CD4-positive, alpha-beta memory T cell (primary cell): ENCODE measurements at regions not wholly inside any gene's neighbourhood (a gene's known extent, or its start where the extent isn't known, plus 50 kb on each side); places are given as distances from the start of the nearest gene placed in this dataset.

Experiments
- CTCF ChIA-PET: fragments of 350-600 bp; sonication (Branson Sonifier 250); formaldehyde crosslinking; loops from one replicate; lab custom pipeline; 2021; ENCODE audit warnings: inconsistent platforms; ENCODE audit not compliant: partially characterized antibody; lab: Charles Lee
- POLR2A ChIA-PET: fragments of 350-600 bp; sonication (Branson Sonifier 250); formaldehyde crosslinking; loops from one replicate; lab custom pipeline; 2021; ENCODE audit not compliant: partially characterized antibody; lab: Charles Lee
- DNase-seq, 5 donors: peaks; one replicate each; pipeline versions ENCODE4 v3.0.0 to v3.0.0-alpha.2; 2020 to 2022; ENCODE audit warnings: mixed read lengths in 1 of 5
- H3K27ac ChIP-seq: one replicate; pipeline ENCODE4 v1.7.0; 2013; ENCODE audit warnings: low read depth, low read length
- H3K27me3 ChIP-seq: 2 replicates; pipeline ENCODE4 v1.7.0; 2013; ENCODE audit warnings: mild to moderate bottlenecking, low read length, moderate library complexity; ENCODE audit not compliant: insufficient read depth
- H3K36me3 ChIP-seq: 2 replicates; pipeline ENCODE4 v1.7.0; 2013; ENCODE audit warnings: mild to moderate bottlenecking, low read length, moderate library complexity; ENCODE audit not compliant: insufficient read depth
- H3K4me1 ChIP-seq: 2 replicates; pipeline ENCODE4 v1.7.0; 2013; ENCODE audit warnings: mild to moderate bottlenecking, low read length, moderate library complexity; ENCODE audit not compliant: insufficient read depth
- H3K4me3 ChIP-seq, 2 donors: one replicate each; pipeline ENCODE4 v1.7.0; 2013; ENCODE audit warnings: low read length in 2 of 2, mild to moderate bottlenecking in 1 of 2
- H3K9me3 ChIP-seq, 2 donors: one replicate each; pipeline ENCODE4 v1.7.0; 2013; ENCODE audit warnings: low read length in 2 of 2, control low read depth in 1 of 2; ENCODE audit not compliant: control insufficient read depth in 1 of 2
- H3K27ac Mint-ChIP-seq, 7 donors: one replicate each; pipeline ENCODE4 v1.8.0; 2020 to 2021; ENCODE audit warnings: mixed read lengths in 7 of 7, mild to moderate bottlenecking in 6 of 7, inconsistent platforms in 3 of 7, moderate library complexity in 3 of 7
- H3K27me3 Mint-ChIP-seq, 2 donors: one replicate each; pipeline ENCODE4 v1.8.0; 2020 to 2021; ENCODE audit warnings: mixed read lengths in 2 of 2
- H3K36me3 Mint-ChIP-seq, 2 donors: one replicate each; pipeline ENCODE4 v1.8.0; 2020 to 2021; ENCODE audit warnings: mixed read lengths in 2 of 2, inconsistent platforms in 1 of 2, mild to moderate bottlenecking in 1 of 2
- H3K4me1 Mint-ChIP-seq, 4 donors: one replicate each; pipeline ENCODE4 v1.8.0; 2020 to 2021; ENCODE audit warnings: mixed read lengths in 4 of 4, mild to moderate bottlenecking in 1 of 4
- H3K4me3 Mint-ChIP-seq, 8 donors: one replicate each; pipeline ENCODE4 v1.8.0; 2020 to 2021; ENCODE audit warnings: mixed read lengths in 8 of 8, mild to moderate bottlenecking in 7 of 8, moderate library complexity in 6 of 8, inconsistent platforms in 3 of 8
- H3K9me3 Mint-ChIP-seq, 8 donors: one replicate each; pipeline ENCODE4 v1.8.0; 2020 to 2021; ENCODE audit warnings: mixed read lengths in 8 of 8, mild to moderate bottlenecking in 5 of 8, inconsistent platforms in 3 of 8, moderate library complexity in 1 of 8
- intact Hi-C: fragments of 100-400 bp; cut with micrococcal nuclease; formaldehyde crosslinking; loops from one replicate; pipeline ENCODE4 v1.15.1; 2023

- no peaks in the 10 kb centered on the region for H3K27me3 Mint-ChIP-seq
- H3K36me3 Mint-ChIP-seq, result no peaks in the 10 kb centered on the region
- ChIA-PET POLR2A (no interaction called here), CTCF (no interaction called here)
- H3K9me3 ChIP-seq, result no peaks in the 10 kb centered on the region
- H3K4me3 ChIP-seq, result no peak overlapping the region
- DNase-seq, result no peak
- H3K4me3 Mint-ChIP-seq, result no peak overlapping the region
- H3K27ac ChIP-seq, result no peak overlapping the region
- no peaks in the 10 kb centered on the region for H3K4me1 Mint-ChIP-seq
- no peaks in the 10 kb centered on the region for H3K36me3 ChIP-seq
- H3K9me3 Mint-ChIP-seq, result peaks cover 0 to 6% (median 0%) of the 10 kb centered on the region in 8 donors
- no peaks in the 10 kb centered on the region for H3K4me1 ChIP-seq
- H3K27ac Mint-ChIP-seq, result no peak overlapping the region
- intact Hi-C loops, result no loop called here
- no peaks in the 10 kb centered on the region for H3K27me3 ChIP-seq
These were observed 284.1 kb downstream of the TDRD15 start for GRCh38 chr2:21407851-21408250.

GRCh38 chr2:21411741-21412140 lies 288.0 kb downstream of the TDRD15 start:
- peaks cover 0 to 13% (median 5%) of the 10 kb centered on the region in 8 donors for H3K9me3 Mint-ChIP-seq
- Histone ChIP-seq H3K4me3 (no peak overlapping the region), H3K9me3 (no peaks in the 10 kb centered on the region), H3K4me1 (no peaks in the 10 kb centered on the region), H3K27me3 (no peaks in the 10 kb centered on the region), H3K36me3 (no peaks in the 10 kb centered on the region), H3K27ac (no peak overlapping the region)
- H3K27ac Mint-ChIP-seq, result no peak overlapping the region
- H3K4me1 Mint-ChIP-seq, result no peaks in the 10 kb centered on the region
- ChIA-PET CTCF (no interaction called here), POLR2A (no interaction called here)
- H3K36me3 Mint-ChIP-seq, result no peaks in the 10 kb centered on the region
- intact Hi-C loops, result no loop called here
- no peak for DNase-seq
- H3K4me3 Mint-ChIP-seq, result no peak overlapping the region
- H3K27me3 Mint-ChIP-seq, result no peaks in the 10 kb centered on the region

GRCh38 chr2:21412944-21413443 lies 289.2 kb downstream of the TDRD15 start:
- CTCF ChIA-PET, result no interaction called here
- no peaks in the 10 kb centered on the region for H3K27me3 ChIP-seq
- peaks cover 0 to 13% (median 5%) of the 10 kb centered on the region in 8 donors for H3K9me3 Mint-ChIP-seq
- no peak for DNase-seq
- H3K36me3 ChIP-seq, result no peaks in the 10 kb centered on the region
- H3K27ac ChIP-seq, result no peak overlapping the region
- H3K4me1 Mint-ChIP-seq, result no peaks in the 10 kb centered on the region
- H3K27ac Mint-ChIP-seq, result no peak overlapping the region
- no peaks in the 10 kb centered on the region for H3K27me3 Mint-ChIP-seq
- POLR2A ChIA-PET, result no interaction called here
- H3K4me3 Mint-ChIP-seq, result no peak overlapping the region
- intact Hi-C loops, result no loop called here
- H3K4me1 ChIP-seq, result no peaks in the 10 kb centered on the region
- H3K4me3 ChIP-seq, result no peak overlapping the region
- no peaks in the 10 kb centered on the region for H3K9me3 ChIP-seq
- H3K36me3 Mint-ChIP-seq, result no peaks in the 10 kb centered on the region

GRCh38 chr2:21415234-21415633 lies 291.5 kb downstream of the TDRD15 start:
- no peaks in the 10 kb centered on the region for H3K4me1 Mint-ChIP-seq
- Histone ChIP-seq H3K4me3 (no peak overlapping the region), H3K27ac (no peak overlapping the region), H3K9me3 (no peaks in the 10 kb centered on the region), H3K27me3 (no peaks in the 10 kb centered on the region), H3K36me3 (no peaks in the 10 kb centered on the region), H3K4me1 (no peaks in the 10 kb centered on the region)
- ChIA-PET CTCF (no interaction called here), POLR2A (no interaction called here)
- H3K27ac Mint-ChIP-seq, result no peak overlapping the region
- no peak overlapping the region for H3K4me3 Mint-ChIP-seq
- intact Hi-C loops, result no loop called here
- no peaks in the 10 kb centered on the region for H3K27me3 Mint-ChIP-seq
- H3K9me3 Mint-ChIP-seq, result peaks cover 0 to 13% (median 5%) of the 10 kb centered on the region in 8 donors
- H3K36me3 Mint-ChIP-seq, result no peaks in the 10 kb centered on the region
- DNase-seq, result no peak

GRCh38 chr2:21416226-21416625 lies 292.5 kb downstream of the TDRD15 start:
- CTCF ChIA-PET, result no interaction called here
- no peaks in the 10 kb centered on the region for H3K36me3 Mint-ChIP-seq

GRCh38 chr2:21418456-21418855 lies 294.7 kb downstream of the TDRD15 start:
- H3K9me3 ChIP-seq, result no peaks in the 10 kb centered on the region
- peaks cover 2 to 12% (median 5%) of the 10 kb centered on the region in 8 donors for H3K9me3 Mint-ChIP-seq
- H3K36me3 ChIP-seq, result no peaks in the 10 kb centered on the region
- H3K4me3 Mint-ChIP-seq, result no peak overlapping the region
- H3K36me3 Mint-ChIP-seq, result no peaks in the 10 kb centered on the region
- H3K27ac Mint-ChIP-seq, result no peak overlapping the region
- no peak for DNase-seq
- ChIA-PET CTCF (no interaction called here), POLR2A (no interaction called here)
- intact Hi-C loops, result no loop called here
- no peaks in the 10 kb centered on the region for H3K27me3 ChIP-seq
- H3K4me1 ChIP-seq, result no peaks in the 10 kb centered on the region
- H3K4me1 Mint-ChIP-seq, result peaks cover 0 to 4% (median 0%) of the 10 kb centered on the region in 4 donors
- no peak overlapping the region for H3K27ac ChIP-seq
- no peak overlapping the region for H3K4me3 ChIP-seq
- H3K27me3 Mint-ChIP-seq, result no peaks in the 10 kb centered on the region

More at GRCh38 chr2:21416226-21416625, 292.5 kb downstream of the TDRD15 start:
- DNase-seq, result no peak
- intact Hi-C loops, result no loop called here
- peaks cover 0 to 10% (median 5%) of the 10 kb centered on the region in 8 donors for H3K9me3 Mint-ChIP-seq
- H3K27me3 Mint-ChIP-seq, result no peaks in the 10 kb centered on the region
- H3K4me3 Mint-ChIP-seq, result no peak overlapping the region
- Histone ChIP-seq H3K4me3 (no peak overlapping the region), H3K4me1 (no peaks in the 10 kb centered on the region), H3K9me3 (no peaks in the 10 kb centered on the region), H3K27ac (no peak overlapping the region), H3K36me3 (no peaks in the 10 kb centered on the region), H3K27me3 (no peaks in the 10 kb centered on the region)
- H3K4me1 Mint-ChIP-seq, result no peaks in the 10 kb centered on the region
- H3K27ac Mint-ChIP-seq, result no peak overlapping the region
- POLR2A ChIA-PET, result no interaction called here

DNA sequence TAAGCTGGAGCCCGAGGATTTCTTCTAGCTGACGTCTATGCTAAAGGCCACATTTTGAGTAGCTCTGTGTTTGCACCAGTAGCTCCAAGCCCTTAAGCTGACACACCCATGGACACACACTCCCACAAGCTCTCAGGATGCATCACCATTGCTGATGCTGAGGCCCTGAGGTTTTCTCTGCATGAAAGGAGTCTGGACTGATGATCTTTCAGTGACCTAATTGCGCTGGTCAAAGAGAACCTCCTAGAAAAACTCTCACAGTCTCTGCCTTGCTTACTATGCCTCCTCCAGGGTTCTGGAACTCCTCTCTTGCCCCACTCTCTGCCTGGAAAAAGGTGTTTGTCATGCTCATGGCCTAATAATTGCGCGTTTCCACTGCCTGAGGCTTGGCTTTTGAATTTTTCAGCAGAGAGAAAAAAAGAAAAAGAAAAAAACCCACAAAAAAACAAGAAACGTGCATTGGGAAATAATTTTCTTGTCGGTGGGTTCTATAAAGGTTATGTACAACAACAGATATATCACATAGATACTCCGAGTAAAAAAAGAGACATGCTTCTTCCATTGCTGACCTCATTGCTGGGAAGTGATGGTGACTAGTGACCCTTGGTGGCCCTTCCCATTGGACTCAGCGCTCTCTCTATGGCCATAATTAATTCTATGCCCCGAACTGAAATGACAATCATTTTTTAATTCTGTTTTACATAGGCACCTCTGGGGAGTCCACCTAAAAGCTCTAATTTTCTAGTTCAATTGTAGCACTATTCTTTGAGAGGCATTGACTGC lies 297.0 kb downstream of the TDRD15 start:
- POLR2A ChIA-PET, result no interaction called here

More for the DNA sequence above, 297.0 kb downstream of the TDRD15 start:
- DNase-seq, result no peak
- CTCF ChIA-PET, result no interaction called here
- Mint-ChIP-seq H3K36me3 (no peaks in the 10 kb centered on the region), H3K27ac (no peak overlapping the region), H3K4me1 (peaks cover 0 to 4% (median 0%) of the 10 kb centered on the region in 4 donors), H3K9me3 (peaks cover 0 to 6% (median 3%) of the 10 kb centered on the region in 8 donors), H3K27me3 (no peaks in the 10 kb centered on the region), H3K4me3 (no peak overlapping the region)
- Histone ChIP-seq H3K27me3 (no peaks in the 10 kb centered on the region), H3K9me3 (no peaks in the 10 kb centered on the region), H3K27ac (no peak overlapping the region), H3K4me3 (no peak overlapping the region), H3K4me1 (no peaks in the 10 kb centered on the region), H3K36me3 (no peaks in the 10 kb centered on the region)
- intact Hi-C loops, result no loop called here
